ENCODE measurements at regions not wholly inside any gene's neighbourhood (a gene's known extent, or its start where the extent isn't known, plus 50 kb on each side); places are given as distances from the start of the nearest gene placed in this dataset.
"Not testable (repeated sequence)": the region's sequence is repeated elsewhere in the genome, so short reads cannot be mapped to it uniquely, and the experiment has no call there.

DNA sequence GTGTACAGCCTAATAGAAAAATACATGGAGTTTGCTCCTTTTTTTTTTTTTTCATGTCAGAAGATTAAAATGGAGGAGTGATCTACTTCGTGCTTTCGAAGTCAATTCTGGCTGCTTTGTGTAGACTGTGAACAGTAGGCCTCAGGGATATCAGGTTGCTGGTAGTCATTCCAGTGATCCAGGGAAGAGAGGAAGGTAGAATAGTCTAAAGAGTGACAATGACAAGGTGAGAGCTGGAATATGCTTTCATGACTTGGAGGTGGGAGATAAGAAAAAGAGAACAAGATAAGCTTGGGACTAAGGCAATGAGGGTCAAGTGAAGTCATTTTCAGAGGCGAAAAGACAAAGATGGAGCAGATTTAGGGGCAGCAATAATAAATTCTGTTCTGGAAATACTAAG, 111.3 kb upstream of the MIR17HG start:
- DNase-seq, result no peak

DNA sequence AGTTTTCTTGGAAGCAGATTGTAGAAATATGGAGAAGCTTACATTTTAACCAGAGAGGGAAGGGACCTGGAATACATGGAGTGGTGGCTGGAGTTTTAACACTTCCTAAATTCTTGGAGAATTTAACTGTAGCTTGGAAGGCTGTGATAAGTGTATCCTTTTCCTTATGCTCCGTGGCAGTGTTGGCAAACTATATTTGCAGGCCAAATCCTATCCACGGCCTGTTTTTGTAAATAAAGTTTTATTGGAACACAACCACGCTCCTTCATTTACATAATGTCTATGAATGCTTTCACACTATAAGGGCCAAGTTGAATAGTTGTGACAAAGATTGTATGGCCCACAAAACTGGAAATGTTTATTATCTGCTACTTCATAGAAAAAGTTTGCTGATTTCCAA, 110.6 kb upstream of the MIR17HG start:
- no peak for DNase-seq

DNA sequence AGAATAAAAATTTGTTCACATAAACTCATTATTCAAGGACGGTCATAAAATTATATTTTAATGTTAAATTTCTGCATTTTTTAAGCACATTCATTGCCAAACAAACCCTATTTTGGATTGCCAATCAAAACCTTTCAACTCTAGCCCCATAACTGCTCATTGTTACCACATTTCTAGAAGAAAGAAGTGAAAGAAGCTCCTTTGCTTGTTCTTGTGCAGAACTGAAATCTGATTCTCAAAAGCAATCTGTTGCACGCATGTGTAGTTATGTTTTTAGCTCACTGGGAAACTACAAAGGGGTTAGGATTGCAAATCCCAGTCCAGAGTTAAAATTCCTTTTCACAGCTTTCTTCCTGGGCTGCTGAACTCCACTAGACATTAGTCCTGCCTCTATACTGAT, 109.5 kb upstream of the MIR17HG start:
- DNase-seq, result no peak

DNA sequence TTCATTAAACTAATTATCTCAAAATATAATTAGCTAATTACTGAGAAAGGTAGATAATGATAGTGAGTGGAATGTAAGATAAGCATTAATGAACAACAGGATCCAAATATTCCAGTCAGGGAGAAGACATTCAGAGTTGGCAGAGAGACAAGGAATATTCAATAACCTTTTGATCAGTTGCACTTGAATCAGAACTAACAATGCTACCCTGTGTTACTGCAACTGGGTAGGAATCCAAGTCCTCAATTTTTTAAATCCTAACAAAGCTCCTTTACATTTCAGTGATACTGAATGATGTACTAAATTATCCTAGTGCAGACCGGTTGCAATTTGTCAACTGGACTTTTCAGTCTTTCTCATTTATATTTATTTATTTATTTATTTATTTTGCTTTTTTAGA, 107.1 kb upstream of the MIR17HG start:
- DNase-seq, result no peak

DNA sequence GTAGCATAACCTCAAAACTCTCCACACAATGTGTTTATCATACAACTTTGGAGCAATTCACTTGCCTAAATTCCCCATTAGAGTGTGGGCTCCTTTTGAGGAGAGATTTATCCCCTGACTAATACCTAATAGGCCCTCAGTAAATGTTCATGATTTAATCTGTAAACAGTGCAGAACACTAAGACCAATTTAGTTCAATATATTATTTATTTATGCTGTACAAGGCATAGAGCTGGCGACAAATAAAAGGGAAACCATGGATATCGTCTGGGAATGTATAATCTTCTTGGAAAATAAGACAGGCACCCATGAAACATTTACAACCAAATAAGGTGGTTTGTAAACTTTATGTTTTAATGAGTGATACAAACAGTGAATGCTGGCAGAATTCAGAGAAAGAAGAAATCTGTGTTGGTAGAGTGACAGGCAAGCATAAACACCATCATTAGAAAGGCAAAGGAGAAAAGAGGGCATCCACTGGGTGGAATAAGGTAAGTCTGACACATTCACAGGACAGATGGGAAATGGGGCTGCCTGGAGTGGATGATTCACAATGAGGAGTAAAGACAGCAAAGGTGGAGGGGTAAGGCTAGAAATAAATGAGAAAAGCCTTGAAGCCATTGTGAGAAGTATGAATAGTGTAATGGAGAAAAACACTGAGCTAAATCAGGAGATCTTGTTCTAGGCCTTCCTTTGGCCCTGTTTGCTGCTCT, 106.1 kb upstream of the MIR17HG start:
- no peak for DNase-seq

DNA sequence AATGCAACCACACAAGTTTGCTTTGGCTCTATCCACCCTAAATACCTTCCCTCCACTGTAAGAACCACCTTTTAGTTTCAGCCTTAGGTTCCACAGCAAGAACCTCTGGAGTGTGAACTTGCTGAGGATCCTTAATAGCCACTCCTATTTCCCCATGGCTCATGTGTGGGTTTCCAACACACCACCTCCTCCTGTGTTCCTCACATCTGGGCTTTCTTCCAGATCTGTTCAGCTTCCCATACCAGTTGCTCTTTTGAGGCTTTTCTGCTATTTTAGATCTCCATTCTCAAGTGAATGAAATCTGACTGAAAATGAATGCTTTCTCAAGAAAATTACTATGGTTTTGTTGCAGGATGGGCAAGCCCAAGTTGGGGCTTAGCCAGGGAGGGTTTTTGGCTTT, 104.8 kb upstream of the MIR17HG start:
- DNase-seq, result no peak

DNA sequence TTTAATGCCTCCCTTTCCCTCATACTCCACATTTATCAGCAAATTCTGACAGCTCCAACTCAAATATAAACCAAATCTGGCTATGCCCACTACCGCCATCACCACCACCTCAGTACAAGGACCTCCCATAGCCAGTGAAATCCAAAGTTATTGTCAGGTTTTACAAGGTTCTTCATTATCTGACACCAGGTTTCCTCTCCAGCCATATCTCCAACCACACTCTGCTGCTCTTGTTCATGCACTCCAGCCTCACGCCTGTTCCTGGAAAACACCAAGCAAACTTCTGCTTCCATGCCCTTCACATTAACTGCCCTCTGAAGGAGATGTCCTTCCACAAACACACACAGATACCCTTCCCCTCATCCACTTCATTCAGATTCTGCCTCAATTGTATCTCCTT, 102.2 kb upstream of the MIR17HG start:
- DNase-seq, result no peak

DNA sequence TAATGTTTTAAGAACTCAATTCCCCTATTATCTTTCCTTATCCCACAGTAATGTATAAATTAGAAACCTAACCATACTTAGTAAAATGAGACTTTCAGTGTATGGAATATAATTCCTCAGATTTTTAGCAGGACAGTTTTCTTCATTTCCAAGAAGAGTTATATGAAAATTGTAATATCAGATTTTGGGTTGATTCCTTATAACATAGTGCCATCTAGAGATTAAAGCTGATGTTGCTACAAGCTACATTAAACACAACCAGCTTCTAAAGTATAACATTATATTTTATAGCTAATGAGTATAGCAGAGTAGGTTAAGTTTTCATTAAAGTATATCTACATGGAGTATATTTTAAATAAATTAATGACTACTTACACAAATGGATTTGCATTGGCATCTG, 99.7 kb upstream of the MIR17HG start:
- DNase-seq, result no peak

DNA sequence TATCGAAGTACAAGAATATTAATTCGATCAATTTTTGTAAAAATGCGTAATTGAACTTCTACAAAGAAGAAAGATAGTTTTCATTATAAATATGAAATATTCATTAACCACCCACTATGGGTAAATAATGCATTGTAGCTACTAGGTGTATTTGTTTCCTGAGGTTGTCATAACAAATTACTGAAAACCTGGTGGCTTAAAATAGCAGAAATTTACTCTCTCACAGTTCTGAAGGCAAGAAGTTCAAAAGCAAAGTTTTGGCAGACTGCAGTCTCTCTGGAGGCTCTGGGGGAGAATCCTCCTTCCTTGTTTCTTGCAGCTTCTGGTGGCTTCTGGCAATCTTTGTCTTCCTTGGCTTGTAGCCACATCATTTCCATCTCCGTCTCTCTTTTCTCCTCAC, 99.2 kb upstream of the MIR17HG start:
- DNase-seq, result no peak

DNA sequence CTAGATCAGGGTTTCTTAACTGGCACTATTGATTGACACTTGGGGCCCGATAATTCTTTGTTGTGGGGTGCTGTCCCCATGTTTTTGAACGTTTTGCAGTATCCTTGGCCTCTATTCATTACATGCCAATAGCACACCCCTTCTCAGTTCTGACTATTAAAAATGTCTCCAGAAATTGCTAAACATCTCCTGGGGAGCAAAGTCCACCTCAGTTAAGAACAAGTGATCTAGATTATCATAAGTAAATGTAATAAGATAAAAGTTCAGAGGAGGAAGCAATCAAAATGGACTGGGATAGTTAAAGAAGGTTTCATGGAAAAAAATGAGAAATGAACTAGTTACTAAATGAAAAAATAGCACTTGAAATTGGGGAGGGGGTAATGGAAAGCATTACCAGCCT, 98.1 kb upstream of the MIR17HG start:
- DNase-seq, result no peak

DNA sequence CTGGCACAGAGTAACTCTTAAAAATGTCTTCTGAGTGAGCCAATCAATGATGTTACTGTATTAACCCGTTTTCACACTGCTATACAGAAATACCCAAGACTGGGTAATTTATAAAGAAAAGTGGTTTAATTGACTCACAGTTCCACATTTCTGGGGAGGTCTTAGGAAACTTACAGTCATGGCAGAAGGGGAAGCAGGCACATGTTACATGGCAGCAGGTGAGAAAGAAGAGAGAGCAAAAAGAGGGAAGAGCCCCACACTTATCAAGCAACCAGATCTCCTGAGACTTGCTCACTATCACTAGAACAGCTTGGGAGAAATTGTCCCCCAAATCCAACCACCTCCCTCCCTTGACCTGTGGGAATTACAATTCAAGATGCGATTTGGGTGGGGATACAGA, 97.6 kb upstream of the MIR17HG start:
- no peak for DNase-seq

DNA sequence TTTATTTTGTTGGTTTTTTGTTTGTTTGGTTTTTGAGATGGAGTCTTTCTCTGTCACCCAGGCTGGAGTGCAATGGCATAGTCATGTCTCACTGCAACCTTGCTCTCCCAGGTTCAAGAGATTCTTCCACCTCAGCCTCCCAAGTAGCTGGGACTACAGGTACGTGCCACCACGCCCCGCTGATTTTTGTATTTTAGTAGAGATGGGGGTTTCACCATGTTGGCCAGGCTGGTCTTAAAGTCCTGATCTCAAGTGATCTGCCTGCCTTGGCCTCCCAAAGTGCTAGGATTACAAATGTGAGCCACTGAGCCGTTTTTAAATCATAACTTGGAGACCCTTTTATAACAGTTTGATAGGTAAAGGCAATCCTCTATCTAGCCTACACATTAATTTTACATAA, 95.9 kb upstream of the MIR17HG start:
- not testable (repeated sequence) for DNase-seq

DNA sequence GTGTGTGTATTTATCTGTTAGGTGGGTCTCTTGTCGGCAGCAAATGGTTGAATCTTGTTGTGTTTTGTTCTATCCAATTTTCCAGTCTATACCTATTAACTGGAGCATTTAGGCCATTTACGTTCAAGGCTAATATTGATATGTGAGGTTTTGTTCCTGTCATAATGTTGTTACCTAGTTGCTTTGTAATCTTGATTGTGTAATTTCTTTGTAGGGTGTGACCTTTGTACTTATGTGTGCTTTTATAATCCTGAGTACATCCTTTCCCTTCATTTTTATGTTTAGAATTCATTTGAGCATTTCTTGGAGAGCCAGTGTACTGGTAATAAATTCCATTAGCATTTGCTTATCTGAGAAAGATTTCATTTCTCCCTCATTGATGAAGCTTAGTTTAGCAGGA, 83.0 kb upstream of the MIR17HG start:
- no peak for DNase-seq

DNA sequence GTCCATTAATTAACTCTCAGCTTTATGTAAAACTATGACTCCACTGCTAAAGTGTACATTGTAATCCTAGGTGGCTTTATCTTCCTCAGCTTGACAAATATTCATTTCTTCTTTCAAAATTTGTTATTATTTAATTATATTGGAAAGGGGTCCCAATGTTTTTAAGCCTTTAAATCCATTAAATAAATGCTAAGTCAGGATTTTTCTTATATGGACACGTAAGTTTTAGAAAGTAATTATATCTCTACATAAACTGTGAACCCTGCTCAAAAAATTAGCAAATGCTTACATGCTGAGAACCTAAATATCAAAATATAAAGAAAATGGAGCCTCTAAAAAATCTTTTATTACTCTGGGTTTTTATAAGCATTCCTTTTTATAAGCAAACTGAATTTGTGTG, 78.2 kb upstream of the MIR17HG start:
- DNase-seq, result no peak

DNA sequence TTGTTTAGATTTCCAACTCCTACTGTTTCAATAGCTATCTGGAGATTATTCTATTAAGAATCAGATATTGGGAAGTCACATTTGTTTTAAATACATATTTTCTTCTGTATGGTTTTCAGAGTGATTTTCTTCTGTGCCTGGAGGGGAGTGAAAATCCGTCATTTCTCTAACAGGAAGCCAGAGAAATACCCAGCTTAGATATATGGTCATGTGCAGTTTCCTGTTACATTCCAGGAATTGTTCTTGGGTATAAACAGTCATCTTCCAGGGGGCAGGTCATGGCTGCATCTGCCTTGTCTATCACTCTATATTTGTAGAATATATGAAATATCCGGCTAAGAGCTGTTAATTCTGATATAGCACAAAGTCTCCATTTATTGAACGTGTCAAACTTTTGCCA, 77.5 kb upstream of the MIR17HG start:
- no peak for DNase-seq

DNA sequence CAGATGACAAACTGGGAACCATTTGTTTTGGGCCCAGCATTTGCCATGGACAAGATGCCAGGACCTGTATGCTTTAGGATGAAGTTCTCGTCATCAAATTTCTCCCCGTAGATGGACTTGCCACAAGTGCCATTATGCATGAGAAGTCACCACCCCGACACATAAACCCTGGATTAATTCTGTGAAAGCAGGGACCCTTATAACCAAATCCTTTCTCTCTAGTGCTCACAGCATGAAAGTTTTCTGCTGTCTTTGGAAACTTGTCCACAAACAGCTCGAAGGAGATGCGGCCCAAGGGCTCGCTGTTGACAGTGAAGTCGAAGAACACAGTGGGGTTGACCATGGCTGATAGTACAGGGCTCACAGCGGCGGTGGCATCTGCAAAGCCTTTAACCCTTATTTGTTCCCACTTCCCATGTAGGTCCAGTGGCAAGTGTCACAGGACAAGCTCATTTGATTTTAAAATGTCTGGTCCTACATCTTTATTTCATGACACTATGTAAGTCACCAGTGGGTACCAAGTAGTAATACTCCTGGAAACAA, 75.2 kb upstream of the MIR17HG start:
- DNase-seq, result no peak

DNA sequence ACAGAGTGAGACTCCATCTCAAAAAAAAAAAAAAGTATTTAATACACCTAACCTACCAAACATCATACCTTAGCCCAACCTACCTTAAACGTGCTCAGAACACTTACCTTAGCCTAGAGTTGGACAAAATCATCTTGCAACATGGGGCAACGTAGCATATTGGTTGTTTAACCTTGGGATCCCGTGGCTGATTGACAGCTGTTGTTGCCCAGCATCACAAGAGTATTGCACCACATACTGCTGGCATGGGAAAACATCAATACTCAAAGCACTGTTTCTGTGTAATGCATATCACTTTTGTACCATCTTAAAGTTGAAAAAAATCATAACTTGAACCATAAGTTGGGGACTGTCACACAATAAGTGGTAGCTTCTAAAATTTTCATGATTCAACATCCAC, 73.8 kb upstream of the MIR17HG start:
- no peak for DNase-seq

DNA sequence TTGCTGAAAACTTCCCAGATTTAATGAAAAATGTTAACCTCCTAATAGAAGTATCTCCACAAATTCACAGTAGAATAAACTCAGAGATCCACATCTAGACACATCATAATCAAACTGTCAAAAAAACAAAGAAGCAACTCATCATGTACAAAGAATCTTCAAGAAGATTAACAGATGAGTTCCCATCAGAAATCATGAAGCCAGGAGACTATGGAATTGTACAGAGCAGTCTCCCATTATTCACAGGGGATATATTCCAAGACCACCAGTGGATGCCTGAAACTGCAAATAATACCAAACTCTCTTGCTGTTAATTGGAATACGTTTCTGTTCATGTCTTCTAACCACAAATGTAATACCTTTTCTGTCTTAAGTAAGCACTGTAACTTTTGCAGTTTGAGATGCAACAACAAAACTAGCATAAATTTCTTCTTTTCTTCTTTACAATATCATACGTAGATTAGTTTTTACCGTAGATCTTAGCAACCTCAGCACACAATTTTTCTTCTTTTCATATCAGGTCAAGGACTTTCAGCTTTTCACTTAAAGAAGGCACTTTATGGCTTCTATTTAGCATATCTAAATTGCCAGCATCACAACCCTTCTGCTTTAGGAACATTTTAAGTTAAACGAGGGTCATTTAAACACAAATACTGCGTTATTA, 70.3 kb upstream of the MIR17HG start:
- no peak for DNase-seq

DNA sequence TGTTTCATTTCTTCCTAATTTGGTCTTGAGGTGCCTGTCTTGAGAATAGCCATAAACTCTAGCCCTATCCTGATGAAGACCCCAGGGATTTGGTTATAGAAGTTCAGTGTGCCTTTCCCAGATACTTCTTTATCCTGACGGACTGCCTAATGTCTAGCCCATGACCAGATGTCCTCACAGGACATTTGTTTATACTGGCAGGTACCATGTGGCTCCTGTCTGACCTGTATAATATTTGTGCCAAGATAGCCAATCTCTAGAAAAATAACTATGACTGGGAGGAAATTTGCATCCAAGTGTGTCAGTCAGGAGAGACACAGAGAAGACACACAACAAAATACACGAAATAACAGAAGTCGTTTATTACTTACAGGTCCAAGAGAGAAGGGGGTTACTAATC, 69.2 kb upstream of the MIR17HG start:
- no peak for DNase-seq

DNA sequence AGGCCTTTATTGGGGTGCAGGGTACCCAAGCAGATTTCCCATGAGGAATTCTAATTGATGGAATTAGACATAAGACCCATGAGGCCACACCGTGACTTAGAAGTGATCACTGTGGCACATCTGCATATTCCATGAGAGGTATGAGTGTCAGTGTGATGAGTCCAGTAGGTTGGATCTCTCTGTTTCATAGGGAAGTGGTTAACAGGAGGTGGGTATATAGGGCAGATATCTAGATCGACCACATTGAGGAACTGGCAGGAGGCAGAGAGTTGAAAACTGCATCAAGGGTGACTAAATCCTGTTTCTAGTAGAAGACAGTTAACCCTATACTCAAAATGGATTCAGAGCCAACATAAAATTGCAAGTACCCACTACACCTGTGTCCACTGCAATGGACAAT, 68.6 kb upstream of the MIR17HG start:
- DNase-seq, result no peak

DNA sequence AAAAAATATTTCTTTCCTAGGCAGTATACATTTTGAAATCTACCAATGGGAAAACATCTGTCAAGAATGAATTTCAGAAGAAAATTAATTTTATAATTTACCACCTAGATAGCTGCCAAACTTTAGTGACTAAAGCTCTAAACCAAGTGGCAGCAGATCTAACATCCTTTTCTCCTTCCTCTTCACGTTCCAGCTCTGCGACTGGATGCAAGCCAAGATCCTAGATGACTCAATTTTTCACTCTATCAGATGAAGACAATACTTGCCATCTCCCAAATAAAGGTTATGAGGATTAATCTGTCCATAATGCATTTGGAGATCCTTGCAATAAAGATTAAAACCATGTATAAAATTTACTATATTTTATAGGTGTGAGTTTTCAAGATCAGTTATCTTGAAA, 66.7 kb upstream of the MIR17HG start:
- DNase-seq, result no peak

DNA sequence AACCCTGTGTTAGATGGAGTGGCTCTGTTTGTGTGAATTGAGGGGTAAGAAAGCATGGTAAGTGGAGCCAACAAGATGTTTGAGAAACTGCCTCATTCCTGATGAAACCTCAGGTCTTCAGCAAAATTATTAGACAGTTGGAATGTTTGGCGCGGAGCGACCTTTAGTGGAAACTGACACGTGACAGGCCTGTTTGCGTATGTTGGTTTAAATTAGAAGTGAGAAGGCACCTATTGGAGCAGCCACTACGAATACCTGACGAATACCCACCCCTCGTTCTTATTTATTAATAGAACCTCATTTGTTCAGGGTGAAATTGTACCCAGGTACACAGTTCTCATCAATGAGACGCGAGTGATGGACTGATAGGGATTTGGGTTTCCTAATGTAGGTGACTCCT, 63.2 kb upstream of the MIR17HG start:
- no peak for DNase-seq

DNA sequence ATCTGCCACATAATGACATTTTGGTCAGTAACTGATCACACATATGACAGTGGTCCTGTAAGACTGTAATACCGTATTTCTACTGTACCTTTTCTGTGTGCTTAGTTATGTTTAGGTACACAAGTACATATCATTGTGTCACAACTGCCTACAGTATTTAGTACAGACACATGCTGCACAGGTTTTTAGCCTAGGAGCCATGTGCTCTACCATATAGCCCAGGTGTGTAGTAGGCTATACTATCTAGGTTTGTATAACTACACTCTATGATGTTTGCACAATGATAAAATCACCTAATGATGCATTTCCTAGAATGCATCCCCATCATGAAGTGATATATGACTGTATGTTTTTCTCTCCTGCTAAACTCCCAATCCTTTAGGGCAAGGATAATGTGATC, 61.2 kb upstream of the MIR17HG start:
- no peak for DNase-seq

DNA sequence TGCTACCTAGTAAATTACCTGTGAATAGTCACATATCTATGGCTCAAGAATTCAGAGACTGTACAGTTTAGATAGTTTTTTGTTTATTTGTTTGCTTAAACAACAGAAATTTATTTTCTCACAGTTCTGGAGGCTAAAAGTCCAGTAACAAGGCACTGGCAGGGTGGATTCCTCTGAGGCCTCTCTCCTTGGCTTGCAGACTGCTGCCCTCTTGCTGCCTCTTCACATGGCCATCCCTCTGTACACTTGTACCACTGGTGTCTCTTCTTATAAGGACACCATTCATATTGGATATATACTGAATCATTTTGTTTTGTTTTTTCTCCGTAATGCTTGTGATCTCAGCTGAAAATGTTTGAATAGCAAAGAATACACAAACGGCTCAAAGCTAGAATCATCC, 56.4 kb upstream of the MIR17HG start:
- no peak for DNase-seq
